Fibroblast of lung (primary cell): ENCODE measurements at regions not wholly inside any gene's neighbourhood (a gene's known extent, or its start where the extent isn't known, plus 50 kb on each side); places are given as distances from the start of the nearest gene placed in this dataset.

ENCODE experiments used
- DNase-seq, 2 donors: peaks; one replicate each; pipeline versions ENCODE4 v3.0.0 to v3.0.0-alpha.2; 2010; ENCODE audit warnings: low read depth in 2 of 2
- H2AFZ ChIP-seq: 2 replicates; pipeline ENCODE4 v1.5.1; 2012; ENCODE audit warnings: low read length, control low read depth, inconsistent platforms
- H3K27ac ChIP-seq: 2 replicates; pipeline ENCODE4 v1.5.1; 2011; ENCODE audit warnings: low read length, control low read depth; ENCODE audit not compliant: insufficient read depth
- H3K27me3 ChIP-seq: 2 replicates; pipeline ENCODE4 v1.5.1; 2011; ENCODE audit warnings: mild to moderate bottlenecking, low read length; ENCODE audit not compliant: control insufficient read depth, insufficient read depth
- H3K36me3 ChIP-seq: 2 replicates; pipeline ENCODE4 v1.5.1; 2011; ENCODE audit warnings: low read length; ENCODE audit not compliant: control insufficient read depth, insufficient read depth
- H3K4me1 ChIP-seq: 2 replicates; pipeline ENCODE4 v1.5.1; 2011; ENCODE audit warnings: low read length; ENCODE audit not compliant: control insufficient read depth, insufficient read depth; ENCODE audit errors: extremely low read depth
- H3K4me2 ChIP-seq: 2 replicates; pipeline ENCODE4 v1.5.1; 2011; ENCODE audit warnings: low read length, control low read depth; ENCODE audit not compliant: insufficient read depth; ENCODE audit errors: extremely low read depth
- H3K4me3 ChIP-seq, 4 experiments: fragments of 200-600 bp in 1 of 4; sonication (generic) in 1 of 4; replicated peaks in 1 of 4; 2 replicates each; pipeline ENCODE4 v1.5.1; 2011 to 2016; ENCODE audit warnings: low read length in 4 of 4, low read depth in 3 of 4, mild to moderate bottlenecking in 3 of 4, control low read depth in 2 of 4, inconsistent platforms in 1 of 4, mixed read lengths in 1 of 4; ENCODE audit not compliant: insufficient read depth in 1 of 4; ENCODE audit errors: control extremely low read depth in 1 of 4
- H3K79me2 ChIP-seq: 2 replicates; pipeline ENCODE4 v1.5.1; 2012; ENCODE audit warnings: mild to moderate bottlenecking, low read length, inconsistent platforms; ENCODE audit not compliant: control insufficient read depth, insufficient read depth
- H3K9ac ChIP-seq: 2 replicates; pipeline ENCODE4 v1.5.1; 2011; ENCODE audit warnings: mild to moderate bottlenecking, low read length, control low read depth; ENCODE audit not compliant: insufficient read depth
- H3K9me3 ChIP-seq: 2 replicates; pipeline ENCODE4 v1.5.1; 2012; ENCODE audit warnings: low read depth, low read length; ENCODE audit not compliant: control insufficient read depth, insufficient read depth
- H4K20me1 ChIP-seq: 2 replicates; pipeline ENCODE4 v1.5.1; 2011; ENCODE audit warnings: low read length; ENCODE audit not compliant: control insufficient read depth, insufficient read depth; ENCODE audit errors: extremely low read depth
- EZH2 ChIP-seq: IDR thresholded peaks from 2 replicates; pipeline ENCODE4 v1.5.1; 2012; ENCODE audit warnings: low read length, control low read depth, mild to moderate bottlenecking; ENCODE audit errors: missing control alignments
- TF ChIP-seq, protein P1 (sequence below), 2 donors: IDR thresholded peaks in 1 of 2; conservative IDR thresholded peaks in 1 of 2; 1 replicate in 1 of 2; 2 replicates in 1 of 2; pipeline ENCODE4 v1.5.1; 2011 to 2012; ENCODE audit warnings: low read length in 2 of 2, control low read depth in 1 of 2, inconsistent platforms in 1 of 2, low read depth in 1 of 2, mild to moderate bottlenecking in 1 of 2

DNA sequence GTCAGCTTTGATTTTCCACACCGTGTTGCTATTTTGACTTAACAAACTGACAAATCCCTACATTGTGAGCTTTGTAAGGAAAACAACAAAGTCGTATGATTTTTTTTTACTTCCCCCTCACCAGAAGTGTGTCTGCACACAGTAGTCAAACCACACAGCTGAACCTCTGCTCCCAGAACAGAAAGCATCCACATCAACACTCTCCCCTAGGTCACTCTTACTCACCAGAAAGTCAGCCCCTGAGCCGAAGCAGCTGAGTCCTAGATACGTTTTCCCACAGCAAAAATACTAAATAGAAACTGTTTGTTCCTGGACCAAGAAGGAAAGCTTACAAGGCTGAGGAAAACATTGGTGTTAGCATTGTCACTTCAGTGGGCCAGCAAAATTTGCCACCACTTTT is 305.7 kb downstream of the DHX15 start:
- Histone ChIP-seq H3K9me3 (no peaks in the 10 kb centered on the region), H2AFZ (no peak overlapping the region), H4K20me1 (no peaks in the 10 kb centered on the region), H3K79me2 (no peaks in the 10 kb centered on the region), H3K36me3 (no peaks in the 10 kb centered on the region), H3K9ac (no peak overlapping the region), H3K27ac (no peak overlapping the region), H3K4me1 (no peaks in the 10 kb centered on the region), H3K4me3 (no peak overlapping the region), H3K27me3 (peaks cover 4% of the 10 kb centered on the region), H3K4me2 (no peak overlapping the region)
- no peak for TF ChIP-seq EZH2
- TF ChIP-seq, protein P1, sequence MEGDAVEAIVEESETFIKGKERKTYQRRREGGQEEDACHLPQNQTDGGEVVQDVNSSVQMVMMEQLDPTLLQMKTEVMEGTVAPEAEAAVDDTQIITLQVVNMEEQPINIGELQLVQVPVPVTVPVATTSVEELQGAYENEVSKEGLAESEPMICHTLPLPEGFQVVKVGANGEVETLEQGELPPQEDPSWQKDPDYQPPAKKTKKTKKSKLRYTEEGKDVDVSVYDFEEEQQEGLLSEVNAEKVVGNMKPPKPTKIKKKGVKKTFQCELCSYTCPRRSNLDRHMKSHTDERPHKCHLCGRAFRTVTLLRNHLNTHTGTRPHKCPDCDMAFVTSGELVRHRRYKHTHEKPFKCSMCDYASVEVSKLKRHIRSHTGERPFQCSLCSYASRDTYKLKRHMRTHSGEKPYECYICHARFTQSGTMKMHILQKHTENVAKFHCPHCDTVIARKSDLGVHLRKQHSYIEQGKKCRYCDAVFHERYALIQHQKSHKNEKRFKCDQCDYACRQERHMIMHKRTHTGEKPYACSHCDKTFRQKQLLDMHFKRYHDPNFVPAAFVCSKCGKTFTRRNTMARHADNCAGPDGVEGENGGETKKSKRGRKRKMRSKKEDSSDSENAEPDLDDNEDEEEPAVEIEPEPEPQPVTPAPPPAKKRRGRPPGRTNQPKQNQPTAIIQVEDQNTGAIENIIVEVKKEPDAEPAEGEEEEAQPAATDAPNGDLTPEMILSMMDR (conservative IDR thresholded peaks at IDR 0.05 in 1 of 2, IDR thresholded peaks at IDR 0.05 in 1 of 2; ENCODE audit: low read depth in 1 of 2, low read length in 2 of 2), result no peak
- DNase-seq, result peak; percentile 70 to 75

DNA sequence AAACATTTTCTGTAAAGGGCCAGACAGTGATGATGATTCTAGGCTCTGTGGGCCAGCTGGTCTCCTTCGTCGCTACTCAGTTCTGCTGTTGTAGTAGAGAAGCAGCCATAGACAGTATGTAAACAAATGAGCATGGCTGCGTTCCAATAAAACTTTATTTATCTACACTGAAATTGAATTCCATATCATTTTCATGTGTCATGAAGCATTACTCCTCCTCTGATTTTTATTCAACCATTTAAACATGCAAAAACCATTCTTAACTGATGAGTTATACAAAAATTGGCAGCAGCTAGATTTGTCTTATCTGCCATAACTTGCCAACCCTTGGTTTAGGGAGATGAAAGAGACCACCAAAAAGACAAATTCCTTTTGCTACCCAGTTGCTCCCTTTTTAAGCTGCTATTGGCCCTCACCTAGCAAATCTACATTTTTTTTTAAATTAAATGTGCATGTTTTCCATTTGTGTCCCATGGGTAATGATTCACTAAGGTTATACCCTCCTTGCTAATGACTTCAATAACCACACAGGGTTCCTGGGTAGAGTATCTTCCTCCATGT is 309.9 kb downstream of the DHX15 start:
- H3K4me2 ChIP-seq, result no peak overlapping the region
- DNase-seq, result peak; percentile 83 to 91

DNA sequence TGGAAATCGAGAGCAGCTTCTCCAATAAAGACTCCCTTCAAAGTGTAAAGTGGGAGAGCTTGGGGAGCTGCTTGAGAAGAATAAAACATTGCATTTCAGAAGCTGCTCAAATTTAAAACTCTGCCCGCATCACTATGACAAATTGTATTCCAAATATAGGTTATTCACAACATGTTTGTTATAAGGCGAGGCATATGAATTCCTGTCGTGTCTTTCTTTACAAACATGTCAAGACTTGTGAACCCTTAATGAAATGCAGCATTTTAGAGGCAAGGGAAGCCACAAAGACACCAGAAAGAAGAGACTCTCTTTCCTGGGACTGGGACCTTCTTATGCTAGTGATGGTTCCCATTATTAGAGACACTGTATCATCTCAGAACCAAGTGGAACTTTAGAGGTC is 311.2 kb downstream of the DHX15 start:
- no peak overlapping the region for H3K9ac ChIP-seq
- no peaks in the 10 kb centered on the region for H3K79me2 ChIP-seq
- no peak for DNase-seq
- no peaks in the 10 kb centered on the region for H3K4me1 ChIP-seq
- no peak overlapping the region for H3K27ac ChIP-seq
- H3K9me3 ChIP-seq, result no peaks in the 10 kb centered on the region
- H4K20me1 ChIP-seq, result no peaks in the 10 kb centered on the region
- H3K4me2 ChIP-seq, result no peak overlapping the region
- H3K27me3 ChIP-seq, result no peaks in the 10 kb centered on the region
- no peak for TF ChIP-seq EZH2
- TF ChIP-seq, protein P1 (conservative IDR thresholded peaks at IDR 0.05 in 1 of 2, IDR thresholded peaks at IDR 0.05 in 1 of 2; ENCODE audit: low read depth in 1 of 2, low read length in 2 of 2), result no peak
- no peaks in the 10 kb centered on the region for H3K36me3 ChIP-seq
- H3K4me3 ChIP-seq, result no peak overlapping the region
- no peak overlapping the region for H2AFZ ChIP-seq

More for the DNA sequence above, 309.9 kb downstream of the DHX15 start:
- Histone ChIP-seq H3K4me3 (no peak overlapping the region), H3K27ac (peak overlapping the region; percentile 2), H3K9ac (no peak overlapping the region), H3K27me3 (no peaks in the 10 kb centered on the region), H3K36me3 (no peaks in the 10 kb centered on the region), H2AFZ (no peak overlapping the region), H4K20me1 (no peaks in the 10 kb centered on the region), H3K9me3 (no peaks in the 10 kb centered on the region), H3K4me1 (no peaks in the 10 kb centered on the region), H3K79me2 (no peaks in the 10 kb centered on the region)
- no peak for TF ChIP-seq EZH2
- TF ChIP-seq, protein P1 (conservative IDR thresholded peaks at IDR 0.05 in 1 of 2, IDR thresholded peaks at IDR 0.05 in 1 of 2; ENCODE audit: low read depth in 1 of 2, low read length in 2 of 2), result no peak
